Left renal pelvis (tissue), 4 donors: ENCODE measurements at regions not wholly inside any gene's neighbourhood (a gene's known extent, or its start where the extent isn't known, plus 50 kb on each side); places are given as distances from the start of the nearest gene placed in this dataset.

ENCODE experiments used
- DNase-seq, 4 donors: peaks; one replicate each; pipeline ENCODE4 v3.0.0-alpha.2; 2013; ENCODE audit warnings: low read depth in 4 of 4, low spot score in 3 of 4

DNA sequence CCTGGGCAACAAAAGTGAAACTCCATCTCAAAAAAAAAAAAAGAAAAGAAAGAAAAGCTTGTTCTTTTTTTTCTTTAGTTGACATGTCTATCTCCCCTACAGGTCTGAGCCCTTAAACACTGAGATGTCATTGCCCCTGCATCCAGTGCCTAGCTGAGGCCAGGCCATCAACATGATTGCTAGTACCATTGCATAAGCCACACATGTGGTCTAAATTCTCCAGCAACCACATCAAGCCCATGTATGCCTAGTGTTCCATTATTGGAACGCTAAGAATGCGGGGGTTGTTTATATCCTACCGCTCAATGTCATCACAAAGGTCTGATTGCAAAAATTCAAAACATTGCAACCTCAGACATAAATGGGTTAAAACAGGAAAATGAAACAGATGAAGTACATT lies 62.7 kb downstream of the NPTX2 start:
- DNase-seq: no peak

DNA sequence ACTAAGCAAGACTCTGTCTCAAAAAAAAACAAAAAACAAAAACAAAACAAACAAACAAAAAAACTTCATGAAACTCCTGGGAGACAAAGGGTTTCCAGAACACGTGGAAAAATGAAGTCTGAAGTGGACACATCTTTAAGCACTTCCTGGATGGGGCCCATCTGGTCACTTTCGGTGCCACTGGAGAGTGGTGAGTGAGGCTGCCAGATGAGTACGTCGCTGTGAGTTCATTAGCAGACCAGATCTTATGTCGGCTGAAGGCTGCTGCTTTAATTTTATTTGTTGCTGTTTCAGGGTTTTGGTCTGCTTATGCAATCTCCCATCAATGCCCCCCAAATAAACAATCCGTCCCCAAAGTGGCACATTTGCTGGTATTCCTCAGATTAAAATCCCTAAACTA lies 64.4 kb downstream of the NPTX2 start:
- DNase-seq: no peak

- DNase-seq: no peak
Measured at GRCh38 chr7:98681951-98682350, 64.9 kb downstream of the NPTX2 start.

- no peak for DNase-seq
Measured at GRCh38 chr7:98683514-98683913, 66.4 kb downstream of the NPTX2 start.

- DNase-seq: no peak
Measured at GRCh38 chr7:98685541-98685940, 68.5 kb downstream of the NPTX2 start.

DNA sequence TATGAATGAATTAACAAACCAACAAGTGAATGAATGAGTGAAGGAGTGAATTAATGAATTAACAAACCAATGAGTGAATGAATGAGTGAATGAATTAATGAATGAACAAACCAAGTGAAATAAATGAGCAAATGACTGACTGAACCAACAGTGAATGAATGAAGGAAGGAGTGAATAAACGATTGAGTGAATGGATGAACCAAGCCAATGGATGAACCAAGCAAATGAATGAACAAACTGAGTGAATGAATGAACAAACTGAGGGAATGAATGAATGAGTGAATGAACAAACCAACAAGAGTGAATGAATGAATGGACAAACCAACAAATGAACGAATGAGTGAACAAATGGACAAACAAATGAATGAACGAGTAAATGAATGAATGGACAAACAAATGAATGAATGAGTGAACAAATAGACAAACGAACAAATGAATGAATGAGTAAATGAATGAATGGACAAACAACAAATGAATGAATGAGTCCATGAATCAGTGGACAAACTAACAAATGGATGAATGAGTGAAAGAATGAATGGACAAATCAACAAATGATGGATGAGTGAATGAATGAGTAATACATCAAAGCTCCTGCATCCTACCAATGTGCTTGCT lies 69.5 kb downstream of the NPTX2 start:
- DNase-seq: no peak

- DNase-seq: no peak
Measured at GRCh38 chr7:98687111-98687751, 70.1 kb downstream of the NPTX2 start.

- no peak for DNase-seq
Measured at GRCh38 chr7:98691619-98692018, 74.5 kb downstream of the NPTX2 start.

GRCh38 chr7:98697083-98697482 lies 80.0 kb downstream of the NPTX2 start:
- DNase-seq: no peak

DNA sequence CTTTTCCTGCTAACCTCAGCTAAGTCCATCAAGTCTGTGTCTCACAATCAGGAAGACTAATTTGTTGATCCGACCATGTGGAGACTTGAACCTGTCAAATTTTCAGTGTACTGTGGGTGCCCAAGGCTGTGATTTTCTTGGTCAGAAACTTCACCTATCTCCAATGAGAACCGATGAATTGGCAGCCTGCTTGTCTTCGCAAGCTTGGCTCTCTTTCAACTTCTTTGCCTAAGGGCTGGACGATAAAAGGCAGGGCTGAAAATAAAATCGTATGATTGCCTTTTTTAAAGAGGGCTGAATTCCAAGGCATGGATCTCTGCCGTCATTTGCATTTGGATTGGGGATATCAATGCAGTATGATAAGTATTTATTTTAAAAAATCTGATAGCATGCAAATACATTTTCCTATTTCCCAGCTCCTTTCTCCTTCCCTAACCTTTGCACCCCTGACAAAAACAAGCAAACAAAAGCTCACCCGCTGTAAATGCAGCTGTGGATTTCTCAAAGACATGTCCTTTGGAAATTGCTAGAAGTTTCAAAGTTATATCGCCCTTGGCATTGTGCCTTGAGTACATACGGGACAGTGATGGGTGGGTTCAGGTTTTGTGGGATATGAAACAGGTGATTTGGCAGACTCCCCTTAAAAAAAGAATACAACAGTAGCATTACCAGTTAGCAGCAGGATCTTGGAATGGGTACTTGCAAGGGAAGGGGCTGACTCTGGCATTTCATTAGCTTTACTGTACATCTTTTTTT lies 80.6 kb downstream of the NPTX2 start:
- DNase-seq: no peak

- DNase-seq: no peak
Measured at GRCh38 chr7:98698976-98699375, 81.9 kb downstream of the NPTX2 start.

DNA sequence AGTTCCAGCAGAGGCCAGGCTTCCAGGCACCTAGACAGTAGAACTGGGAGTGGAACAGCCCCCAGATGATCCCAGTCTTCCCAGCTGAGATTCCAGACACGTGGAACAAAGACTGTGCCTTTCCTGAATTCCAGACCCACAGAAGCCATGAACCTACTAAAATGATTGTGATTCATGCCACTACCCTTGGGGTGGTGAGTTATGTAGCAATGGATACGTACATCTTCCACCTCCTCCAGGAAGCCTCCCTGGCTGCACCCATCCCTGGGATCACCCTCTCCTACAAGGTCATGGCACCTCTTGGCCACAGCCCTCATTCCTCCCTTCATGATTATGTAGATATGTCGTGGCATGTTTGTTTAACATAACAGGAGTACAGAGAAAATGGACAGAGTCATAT lies 83.4 kb downstream of the NPTX2 start:
- DNase-seq: no peak

- no peak for DNase-seq
Measured at GRCh38 chr7:98701372-98701771, 84.3 kb downstream of the NPTX2 start.

DNA sequence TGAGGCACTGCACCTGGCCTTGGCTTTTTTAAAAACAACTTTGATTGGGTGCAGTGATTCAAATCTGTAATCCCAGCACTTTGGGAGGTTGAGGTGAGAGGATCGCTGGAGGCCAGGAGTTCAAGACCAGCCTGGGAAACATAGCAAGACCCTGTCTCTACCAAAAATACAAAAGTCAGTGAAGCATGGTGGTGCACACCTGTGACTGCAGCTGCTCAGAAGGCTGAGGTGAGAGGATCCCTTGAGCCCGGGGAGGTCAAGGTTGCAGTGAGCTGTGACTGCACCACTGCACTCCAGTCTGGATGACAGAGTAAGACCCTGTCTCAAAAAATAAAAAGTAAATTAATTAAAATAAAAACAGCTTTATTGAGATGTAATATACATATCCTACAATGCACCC lies 84.9 kb downstream of the NPTX2 start:
- no peak for DNase-seq

DNA sequence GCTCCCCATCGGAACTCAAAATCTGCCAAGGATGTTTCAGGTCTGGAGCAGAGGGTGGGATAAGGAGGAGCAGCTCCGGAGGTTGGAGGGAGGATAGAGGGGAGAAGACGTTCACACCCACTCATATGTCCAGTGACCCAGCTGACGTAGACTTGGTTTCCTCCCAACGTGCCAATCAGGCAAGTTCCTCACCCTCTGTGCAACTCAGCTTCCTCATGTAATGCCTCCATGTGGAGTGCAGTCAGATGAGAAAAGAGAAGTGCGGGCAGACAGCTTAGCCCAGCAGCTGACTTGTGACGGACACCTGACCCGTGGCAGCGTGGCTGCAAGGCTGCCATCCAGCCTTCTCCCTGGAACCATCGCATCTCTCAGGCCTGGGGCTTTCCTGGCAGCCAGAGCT lies 86.8 kb downstream of the NPTX2 start:
- no peak for DNase-seq

DNA sequence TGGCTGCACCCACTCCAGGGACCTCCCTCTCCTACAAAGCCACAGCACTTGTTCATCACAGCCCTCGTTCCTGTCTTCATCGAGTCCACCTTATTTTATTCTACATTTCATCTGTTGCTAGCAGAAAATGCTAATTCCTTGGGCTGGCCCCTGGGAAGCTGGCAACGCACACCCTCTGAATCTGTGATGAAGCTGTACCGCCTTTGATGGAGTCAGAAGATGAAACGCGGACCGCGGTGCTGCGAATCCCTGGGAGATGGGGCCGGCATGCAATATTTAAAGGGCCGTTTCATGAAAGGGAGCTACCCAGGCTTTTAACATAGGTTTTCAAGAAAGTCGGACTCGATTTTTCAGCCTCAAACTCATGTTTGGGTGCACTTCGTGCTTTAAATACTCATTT lies 88.5 kb downstream of the NPTX2 start:
- DNase-seq: no peak

DNA sequence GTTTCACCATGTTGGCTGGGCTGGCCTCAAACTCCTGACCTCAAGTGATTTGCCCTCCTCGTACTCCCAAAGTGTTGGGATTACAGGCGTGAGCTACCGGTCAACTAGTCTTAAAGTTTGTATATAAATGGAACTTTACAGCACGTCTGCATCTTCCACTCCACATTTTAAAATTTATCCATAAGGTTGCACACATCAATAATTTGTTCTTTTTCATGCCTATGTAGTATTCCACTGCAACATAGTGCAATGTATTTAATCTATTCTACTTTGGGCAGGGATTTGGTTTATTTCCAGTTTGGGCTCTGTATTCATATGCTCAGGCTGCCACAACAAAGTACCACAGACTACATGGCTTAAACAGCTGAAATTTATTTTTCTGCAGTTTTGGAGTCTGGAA lies 90.0 kb downstream of the NPTX2 start:
- DNase-seq: no peak

DNA sequence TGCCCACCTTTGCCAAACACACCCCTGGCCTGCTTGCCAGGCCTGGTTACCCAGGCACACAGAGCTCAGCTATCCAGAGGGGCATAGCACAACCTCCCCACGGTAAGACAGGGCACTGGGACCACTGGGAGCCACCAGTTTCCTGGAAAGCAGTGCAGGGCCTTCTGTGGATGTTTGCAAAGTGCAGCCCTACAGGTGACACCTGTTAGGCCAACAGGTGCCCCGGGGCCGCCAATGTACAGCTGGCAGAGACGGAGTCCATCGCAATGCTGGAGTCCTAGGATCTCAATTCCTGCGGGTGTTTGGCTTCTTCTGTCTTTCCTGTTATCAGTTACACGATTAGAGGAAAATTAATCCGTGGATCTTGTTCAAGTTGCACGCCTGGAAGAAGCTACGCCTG lies 94.9 kb downstream of the NPTX2 start:
- DNase-seq: no peak

- DNase-seq: no peak
Measured at GRCh38 chr7:98713165-98713810, 96.2 kb downstream of the NPTX2 start.

GRCh38 chr7:98719396-98719795 lies 102.3 kb downstream of the NPTX2 start:
- DNase-seq: no peak

DNA sequence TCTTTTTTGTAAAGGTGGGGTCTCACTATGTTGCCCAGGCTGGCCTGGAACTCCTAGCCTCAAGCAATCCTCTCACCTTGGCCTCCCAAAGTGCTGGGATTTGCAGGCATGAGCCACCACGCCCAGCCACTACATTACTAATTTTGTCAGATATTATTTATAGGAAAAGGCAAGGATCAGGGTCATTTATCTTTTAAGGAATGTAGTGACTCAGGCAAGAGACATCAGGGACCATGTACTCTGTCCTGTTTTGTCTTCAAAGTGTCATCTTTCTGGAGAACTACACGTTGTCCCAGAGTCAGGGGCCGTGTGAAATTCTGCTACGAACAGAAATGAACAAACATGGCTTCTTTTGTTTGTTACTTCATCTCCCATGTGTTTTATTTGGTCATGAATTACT lies 105.3 kb downstream of the NPTX2 start:
- no peak for DNase-seq

DNA sequence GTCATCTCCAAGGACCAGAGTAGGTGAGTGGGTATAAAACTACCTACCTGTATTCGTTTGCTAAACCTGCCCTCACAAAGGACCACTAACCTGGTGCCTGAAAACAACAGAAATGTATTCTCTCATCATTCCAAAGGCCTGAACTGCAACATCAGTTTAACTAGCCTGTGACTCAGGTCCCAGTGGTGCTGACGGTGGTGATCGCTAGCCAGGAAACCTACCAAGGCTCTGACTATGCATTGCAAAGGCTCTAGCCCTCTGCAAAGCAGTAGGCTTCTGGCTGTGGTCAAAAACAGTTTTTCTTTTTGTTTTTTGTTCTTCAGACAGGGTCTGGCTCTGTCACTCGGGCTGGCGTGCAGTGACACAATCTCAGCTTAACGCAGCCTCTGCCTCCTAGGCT lies 107.5 kb downstream of the NPTX2 start:
- no peak for DNase-seq
